A549 (cell line): ENCODE measurements at regions not wholly inside any gene's neighbourhood (a gene's known extent, or its start where the extent isn't known, plus 50 kb on each side); places are given as distances from the start of the nearest gene placed in this dataset.

Experiments
- CBX8 ChIP-seq: fragments of 200-600 bp; sonication (generic); IDR thresholded peaks from 2 replicates; pipeline ENCODE4 v1.6.1; 2016
- ESRRA ChIP-seq: fragments of 150-350 bp; IDR thresholded peaks from 2 replicates; pipeline ENCODE4 v1.6.1; 2014; ENCODE audit warnings: mild to moderate bottlenecking, low read length, borderline replicate concordance
- HDAC2 ChIP-seq: fragments of 200-600 bp; sonication (generic); IDR thresholded peaks from 2 replicates; pipeline ENCODE4 v1.6.1; 2016
- JUN ChIP-seq, 2 experiments: fragments of >200 bp; sonication (Bioruptor Twin); formaldehyde crosslinking; IDR thresholded peaks; 2 replicates in 1 of 2; 3 replicates in 1 of 2; pipeline ENCODE4 v1.6.1; 2016 to 2017
- MAFK ChIP-seq: fragments of 450-650 bp; IDR thresholded peaks from 2 replicates; pipeline ENCODE4 v1.6.1; 2014; ENCODE audit not compliant: partially characterized antibody
- MAZ ChIP-seq: fragments of 150-350 bp; IDR thresholded peaks from 2 replicates; pipeline ENCODE4 v1.6.1; 2014; ENCODE audit warnings: antibody characterized with exemption, low read depth, low read length, borderline replicate concordance
- RAD21 ChIP-seq, 2 experiments: fragments of >200 bp in 1 of 2; sonication (Bioruptor Twin) in 1 of 2; formaldehyde crosslinking in 1 of 2; IDR thresholded peaks in 1 of 2; conservative IDR thresholded peaks in 1 of 2; 2 replicates in 1 of 2; 3 replicates in 1 of 2; pipeline ENCODE4 v1.6.1; 2012 to 2018; ENCODE audit warnings: inconsistent platforms in 1 of 2
- RFX5 ChIP-seq: fragments of 450-650 bp; IDR thresholded peaks from 2 replicates; pipeline ENCODE4 v1.7.1; 2014; ENCODE audit warnings: antibody characterized with exemption, mild to moderate bottlenecking, moderate library complexity
- ZNF302 ChIP-seq: fragments of 250-450 bp; sonication (Bioruptor Pico); IDR thresholded peaks from 2 replicates; pipeline ENCODE4 v1.9.0; 2021; ENCODE audit warnings: inconsistent platforms, mild to moderate bottlenecking, moderate library complexity
- TF ChIP-seq, protein P1 (sequence below): fragments of >200 bp; sonication (Bioruptor Twin); formaldehyde crosslinking; IDR thresholded peaks from 3 replicates; pipeline ENCODE4 v1.5.1; 2016
- TF ChIP-seq, protein P2 (sequence below): fragments of 200-600 bp; sonication (generic); IDR thresholded peaks from 2 replicates; pipeline ENCODE4 v1.6.1; 2016; ENCODE audit warnings: antibody characterized with exemption, mild to moderate bottlenecking, moderate library complexity
- TF ChIP-seq, protein P3 (sequence below): fragments of 150-350 bp; IDR thresholded peaks from 2 replicates; pipeline ENCODE4 v1.6.1; 2014; ENCODE audit warnings: low read depth, mild to moderate bottlenecking, low read length
- TF ChIP-seq, protein P4 (sequence below): fragments of 450-650 bp; IDR thresholded peaks from 2 replicates; pipeline ENCODE4 v1.6.1; 2014; ENCODE audit warnings: antibody characterized with exemption
- TF ChIP-seq, protein P5 (sequence below): IDR thresholded peaks from 2 replicates; pipeline ENCODE4 v1.6.1; 2012; ENCODE audit warnings: low read depth, borderline replicate concordance

DNA sequence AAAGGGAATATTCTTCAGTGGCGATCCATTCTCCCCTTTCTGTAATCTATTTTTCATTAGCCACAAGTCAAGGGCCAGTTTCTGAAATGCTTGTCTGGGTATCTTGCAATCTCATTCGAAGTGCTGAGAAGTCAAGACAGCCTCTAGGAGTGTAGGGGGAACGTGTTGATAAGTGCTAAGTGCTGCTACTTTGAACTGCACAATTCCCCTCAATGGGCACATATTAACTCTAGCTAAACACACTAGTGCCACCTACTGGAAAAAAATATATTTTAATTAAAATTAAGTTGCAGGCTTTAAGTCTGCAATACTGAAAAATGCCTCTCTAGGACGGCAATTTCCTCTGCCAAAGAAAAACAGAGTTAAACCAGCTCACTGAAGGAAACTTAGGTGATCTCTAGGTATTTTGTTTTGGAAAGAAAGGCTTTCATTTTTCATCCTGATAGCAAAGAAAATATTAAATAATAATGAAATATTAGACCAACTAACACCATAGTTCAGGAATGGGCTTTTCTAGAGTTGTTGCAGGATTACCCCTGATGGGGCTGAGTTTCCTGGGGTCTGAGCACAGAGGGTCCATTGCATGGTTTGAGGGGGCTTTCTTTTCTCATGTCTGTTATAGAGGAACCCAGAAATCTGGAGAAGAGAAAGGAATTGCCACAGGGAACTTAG, 181.9 kb upstream of the KBTBD8 start:
- TF ChIP-seq CBX8, result no peak
- TF ChIP-seq RAD21 (conservative IDR thresholded peaks at IDR 0.05 in 1 of 2, IDR thresholded peaks at IDR 0.05 in 1 of 2), result peak; percentile 68 to 78
- TF ChIP-seq ESRRA, result no peak
- TF ChIP-seq, protein P1, sequence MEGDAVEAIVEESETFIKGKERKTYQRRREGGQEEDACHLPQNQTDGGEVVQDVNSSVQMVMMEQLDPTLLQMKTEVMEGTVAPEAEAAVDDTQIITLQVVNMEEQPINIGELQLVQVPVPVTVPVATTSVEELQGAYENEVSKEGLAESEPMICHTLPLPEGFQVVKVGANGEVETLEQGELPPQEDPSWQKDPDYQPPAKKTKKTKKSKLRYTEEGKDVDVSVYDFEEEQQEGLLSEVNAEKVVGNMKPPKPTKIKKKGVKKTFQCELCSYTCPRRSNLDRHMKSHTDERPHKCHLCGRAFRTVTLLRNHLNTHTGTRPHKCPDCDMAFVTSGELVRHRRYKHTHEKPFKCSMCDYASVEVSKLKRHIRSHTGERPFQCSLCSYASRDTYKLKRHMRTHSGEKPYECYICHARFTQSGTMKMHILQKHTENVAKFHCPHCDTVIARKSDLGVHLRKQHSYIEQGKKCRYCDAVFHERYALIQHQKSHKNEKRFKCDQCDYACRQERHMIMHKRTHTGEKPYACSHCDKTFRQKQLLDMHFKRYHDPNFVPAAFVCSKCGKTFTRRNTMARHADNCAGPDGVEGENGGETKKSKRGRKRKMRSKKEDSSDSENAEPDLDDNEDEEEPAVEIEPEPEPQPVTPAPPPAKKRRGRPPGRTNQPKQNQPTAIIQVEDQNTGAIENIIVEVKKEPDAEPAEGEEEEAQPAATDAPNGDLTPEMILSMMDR, result peak; percentile 61
- TF ChIP-seq, protein P2, sequence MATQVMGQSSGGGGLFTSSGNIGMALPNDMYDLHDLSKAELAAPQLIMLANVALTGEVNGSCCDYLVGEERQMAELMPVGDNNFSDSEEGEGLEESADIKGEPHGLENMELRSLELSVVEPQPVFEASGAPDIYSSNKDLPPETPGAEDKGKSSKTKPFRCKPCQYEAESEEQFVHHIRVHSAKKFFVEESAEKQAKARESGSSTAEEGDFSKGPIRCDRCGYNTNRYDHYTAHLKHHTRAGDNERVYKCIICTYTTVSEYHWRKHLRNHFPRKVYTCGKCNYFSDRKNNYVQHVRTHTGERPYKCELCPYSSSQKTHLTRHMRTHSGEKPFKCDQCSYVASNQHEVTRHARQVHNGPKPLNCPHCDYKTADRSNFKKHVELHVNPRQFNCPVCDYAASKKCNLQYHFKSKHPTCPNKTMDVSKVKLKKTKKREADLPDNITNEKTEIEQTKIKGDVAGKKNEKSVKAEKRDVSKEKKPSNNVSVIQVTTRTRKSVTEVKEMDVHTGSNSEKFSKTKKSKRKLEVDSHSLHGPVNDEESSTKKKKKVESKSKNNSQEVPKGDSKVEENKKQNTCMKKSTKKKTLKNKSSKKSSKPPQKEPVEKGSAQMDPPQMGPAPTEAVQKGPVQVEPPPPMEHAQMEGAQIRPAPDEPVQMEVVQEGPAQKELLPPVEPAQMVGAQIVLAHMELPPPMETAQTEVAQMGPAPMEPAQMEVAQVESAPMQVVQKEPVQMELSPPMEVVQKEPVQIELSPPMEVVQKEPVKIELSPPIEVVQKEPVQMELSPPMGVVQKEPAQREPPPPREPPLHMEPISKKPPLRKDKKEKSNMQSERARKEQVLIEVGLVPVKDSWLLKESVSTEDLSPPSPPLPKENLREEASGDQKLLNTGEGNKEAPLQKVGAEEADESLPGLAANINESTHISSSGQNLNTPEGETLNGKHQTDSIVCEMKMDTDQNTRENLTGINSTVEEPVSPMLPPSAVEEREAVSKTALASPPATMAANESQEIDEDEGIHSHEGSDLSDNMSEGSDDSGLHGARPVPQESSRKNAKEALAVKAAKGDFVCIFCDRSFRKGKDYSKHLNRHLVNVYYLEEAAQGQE, result no peak
- no peak for TF ChIP-seq HDAC2
- TF ChIP-seq, protein P3, sequence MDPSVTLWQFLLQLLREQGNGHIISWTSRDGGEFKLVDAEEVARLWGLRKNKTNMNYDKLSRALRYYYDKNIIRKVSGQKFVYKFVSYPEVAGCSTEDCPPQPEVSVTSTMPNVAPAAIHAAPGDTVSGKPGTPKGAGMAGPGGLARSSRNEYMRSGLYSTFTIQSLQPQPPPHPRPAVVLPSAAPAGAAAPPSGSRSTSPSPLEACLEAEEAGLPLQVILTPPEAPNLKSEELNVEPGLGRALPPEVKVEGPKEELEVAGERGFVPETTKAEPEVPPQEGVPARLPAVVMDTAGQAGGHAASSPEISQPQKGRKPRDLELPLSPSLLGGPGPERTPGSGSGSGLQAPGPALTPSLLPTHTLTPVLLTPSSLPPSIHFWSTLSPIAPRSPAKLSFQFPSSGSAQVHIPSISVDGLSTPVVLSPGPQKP, result no peak
- TF ChIP-seq RFX5, result no peak
- no peak for TF ChIP-seq ZNF302 (CRISPR knock-in tag)
- TF ChIP-seq JUN (IDR thresholded peaks at IDR 0.05), result no peak
- TF ChIP-seq MAFK, result no peak
- TF ChIP-seq, protein P4, sequence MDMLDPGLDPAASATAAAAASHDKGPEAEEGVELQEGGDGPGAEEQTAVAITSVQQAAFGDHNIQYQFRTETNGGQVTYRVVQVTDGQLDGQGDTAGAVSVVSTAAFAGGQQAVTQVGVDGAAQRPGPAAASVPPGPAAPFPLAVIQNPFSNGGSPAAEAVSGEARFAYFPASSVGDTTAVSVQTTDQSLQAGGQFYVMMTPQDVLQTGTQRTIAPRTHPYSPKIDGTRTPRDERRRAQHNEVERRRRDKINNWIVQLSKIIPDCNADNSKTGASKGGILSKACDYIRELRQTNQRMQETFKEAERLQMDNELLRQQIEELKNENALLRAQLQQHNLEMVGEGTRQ, result no peak
- TF ChIP-seq, protein P5, sequence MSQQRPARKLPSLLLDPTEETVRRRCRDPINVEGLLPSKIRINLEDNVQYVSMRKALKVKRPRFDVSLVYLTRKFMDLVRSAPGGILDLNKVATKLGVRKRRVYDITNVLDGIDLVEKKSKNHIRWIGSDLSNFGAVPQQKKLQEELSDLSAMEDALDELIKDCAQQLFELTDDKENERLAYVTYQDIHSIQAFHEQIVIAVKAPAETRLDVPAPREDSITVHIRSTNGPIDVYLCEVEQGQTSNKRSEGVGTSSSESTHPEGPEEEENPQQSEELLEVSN, result no peak
- no peak for TF ChIP-seq MAZ
